H1 (cell line): ENCODE measurements at regions not wholly inside any gene's neighbourhood (a gene's known extent, or its start where the extent isn't known, plus 50 kb on each side); places are given as distances from the start of the nearest gene placed in this dataset.

Source experiments
- CTCF ChIA-PET: fragments of 300-600 bp; sonication (Branson Sonifier 250); formaldehyde crosslinking; loops from one replicate; lab custom pipeline; 2021; ENCODE audit not compliant: partially characterized antibody; lab: Charles Lee
- POLR2A ChIA-PET: fragments of 300-600 bp; sonication (Branson Sonifier 250); formaldehyde crosslinking; loops from one replicate; lab custom pipeline; 2021; ENCODE audit warnings: inconsistent platforms; ENCODE audit not compliant: partially characterized antibody; lab: Charles Lee
- DNase-seq, 2 experiments: peaks; one replicate each; pipeline versions ENCODE4 v3.0.0 to v3.0.0-alpha.2; 2010 to 2022; ENCODE audit warnings: low spot score in 2 of 2, low read depth in 1 of 2, mixed read lengths in 1 of 2
- FAIRE-seq: peaks from 2 replicates; lab custom pipeline; 2011; peaks lifted over from hg19 to GRCh38; lab: Jason Lieb, UNC
- H2AFZ ChIP-seq: 2 replicates; pipeline ENCODE4 v1.8.1; 2012; ENCODE audit warnings: low read length, inconsistent platforms
- H2AK5ac ChIP-seq: 2 replicates; pipeline ENCODE4 v1.6.1; 2013; ENCODE audit warnings: low read depth, low read length
- H2BK120ac ChIP-seq: replicated peaks from 2 replicates; pipeline ENCODE3; 2013; ENCODE audit warnings: low read depth, low read length, inconsistent platforms
- H2BK12ac ChIP-seq: 2 replicates; pipeline ENCODE4 v1.6.1; 2013; ENCODE audit warnings: low read depth, low read length
- H2BK15ac ChIP-seq: 2 replicates; pipeline ENCODE4 v1.6.1; 2013; ENCODE audit warnings: low read length
- H2BK20ac ChIP-seq: 2 replicates; pipeline ENCODE4 v1.6.1; 2013; ENCODE audit warnings: low read length
- H2BK5ac ChIP-seq: 2 replicates; pipeline ENCODE4 v1.6.1; 2013; ENCODE audit warnings: low read depth, low read length
- H3K14ac ChIP-seq: 2 replicates; pipeline ENCODE4 v1.6.1; 2013; ENCODE audit warnings: inconsistent platforms; ENCODE audit not compliant: insufficient read length
- H3K18ac ChIP-seq: 2 replicates; pipeline ENCODE4 v1.6.1; 2013; ENCODE audit warnings: low read length; ENCODE audit errors: extremely low read depth
- H3K23ac ChIP-seq: 2 replicates; pipeline ENCODE4 v1.6.1; 2013; ENCODE audit warnings: inconsistent platforms; ENCODE audit not compliant: insufficient read length
- H3K23me2 ChIP-seq: 2 replicates; pipeline ENCODE4 v1.6.1; 2013; ENCODE audit warnings: low read depth, low read length
- H3K27ac ChIP-seq: 2 replicates; pipeline ENCODE4 v1.6.1; 2011; ENCODE audit warnings: low read depth, low read length, inconsistent platforms
- H3K27me3 ChIP-seq, 4 experiments: replicated peaks in 1 of 4; 1 replicate in 1 of 4; 2 replicates in 3 of 4; pipeline versions ENCODE4 v1.6.1 to v1.8.1; 2011 to 2013; ENCODE audit warnings: low read length in 3 of 4, mild to moderate bottlenecking in 3 of 4, inconsistent platforms in 2 of 4, mixed read lengths in 2 of 4, moderate library complexity in 1 of 4; ENCODE audit not compliant: control insufficient read depth in 3 of 4, insufficient read depth in 3 of 4; ENCODE audit errors: extremely low read depth in 1 of 4
- H3K36me3 ChIP-seq, 4 experiments: 2 replicates each; pipeline versions ENCODE4 v1.6.1 to v1.8.1; 2011 to 2013; ENCODE audit warnings: mild to moderate bottlenecking in 4 of 4, low read length in 3 of 4, moderate library complexity in 2 of 4, control low read depth in 1 of 4, inconsistent platforms in 1 of 4; ENCODE audit not compliant: insufficient read depth in 4 of 4, control insufficient read depth in 2 of 4
- H3K4ac ChIP-seq: replicated peaks from 2 replicates; pipeline ENCODE3; 2013; ENCODE audit warnings: low read length, low read depth, mixed read lengths, inconsistent platforms; ENCODE audit not compliant: insufficient read length
- H3K4me1 ChIP-seq, 4 experiments: replicated peaks in 1 of 4; 1 replicate in 1 of 4; 2 replicates in 3 of 4; pipeline versions ENCODE4 v1.6.1 to v1.8.1; 2011 to 2013; ENCODE audit warnings: low read length in 3 of 4, inconsistent platforms in 2 of 4, mixed read lengths in 1 of 4; ENCODE audit not compliant: insufficient read depth in 4 of 4, control insufficient read depth in 3 of 4
- H3K4me2 ChIP-seq, 2 experiments: 2 replicates each; pipeline versions ENCODE4 v1.6.1 to v1.8.1; 2011 to 2013; ENCODE audit warnings: low read depth in 2 of 2, low read length in 2 of 2, control low read depth in 1 of 2, inconsistent platforms in 1 of 2, mild to moderate bottlenecking in 1 of 2; ENCODE audit not compliant: insufficient read depth in 1 of 2
- H3K4me3 ChIP-seq, 4 experiments: fragments of 200-600, 300-600 bp in 1 of 4; sonication (generic), shearing (Covaris generic), sonication (Bioruptor Twin) in 1 of 4; 2 replicates each; pipeline versions ENCODE4 v1.5.1 to v1.8.1; 2011 to 2016; ENCODE audit warnings: low read length in 4 of 4, low read depth in 3 of 4, control low read depth in 2 of 4, inconsistent platforms in 2 of 4, mild to moderate bottlenecking in 2 of 4, mixed read lengths in 1 of 4, moderate library complexity in 1 of 4; ENCODE audit not compliant: insufficient read depth in 2 of 4; ENCODE audit errors: extremely low read depth in 1 of 4
- H3K56ac ChIP-seq: replicated peaks from 2 replicates; pipeline ENCODE3; 2013; ENCODE audit warnings: low read depth, mild to moderate bottlenecking, mixed read lengths, low read length, inconsistent platforms; ENCODE audit not compliant: insufficient read length
- H3K79me1 ChIP-seq: 2 replicates; pipeline ENCODE4 v1.6.1; 2013; ENCODE audit warnings: low read depth, low read length, control low read depth
- H3K79me2 ChIP-seq, 2 experiments: 2 replicates each; pipeline versions ENCODE4 v1.6.1 to v1.8.1; 2012 to 2013; ENCODE audit warnings: low read length in 2 of 2, mild to moderate bottlenecking in 2 of 2, inconsistent platforms in 1 of 2; ENCODE audit not compliant: insufficient read depth in 2 of 2, control insufficient read depth in 1 of 2
- H3K9ac ChIP-seq, 4 experiments: replicated peaks in 1 of 4; 1 replicate in 1 of 4; 2 replicates in 3 of 4; pipeline versions ENCODE4 v1.6.1 to v1.8.1; 2011 to 2013; ENCODE audit warnings: low read depth in 3 of 4, low read length in 3 of 4, control low read depth in 2 of 4, mild to moderate bottlenecking in 2 of 4, moderate library complexity in 2 of 4, inconsistent platforms in 1 of 4; ENCODE audit errors: extremely low read depth in 1 of 4
- H3K9me3 ChIP-seq, 2 experiments: 2 replicates each; pipeline versions ENCODE4 v1.6.1 to v1.8.1; 2012 to 2013; ENCODE audit warnings: mild to moderate bottlenecking in 2 of 2, moderate library complexity in 2 of 2, control low read depth in 1 of 2, inconsistent platforms in 1 of 2, low read depth in 1 of 2, low read length in 1 of 2, mixed read lengths in 1 of 2; ENCODE audit not compliant: insufficient read depth in 2 of 2
- H4K20me1 ChIP-seq, 2 experiments: replicated peaks in 1 of 2; 2 replicates each; pipeline versions ENCODE3 to v1.8.1; 2011 to 2013; ENCODE audit warnings: inconsistent platforms in 2 of 2, low read length in 2 of 2, mild to moderate bottlenecking in 1 of 2; ENCODE audit not compliant: insufficient read depth in 2 of 2, control insufficient read depth in 1 of 2
- H4K5ac ChIP-seq: 2 replicates; pipeline ENCODE4 v1.6.1; 2013; ENCODE audit warnings: low read length, low read depth, mixed read lengths, inconsistent platforms; ENCODE audit not compliant: insufficient read length
- H4K8ac ChIP-seq: 2 replicates; pipeline ENCODE4 v1.8.0; 2013; ENCODE audit warnings: mild to moderate bottlenecking, moderate library complexity, low read length, inconsistent platforms; ENCODE audit not compliant: insufficient read depth; ENCODE audit errors: extremely low read depth
- H4K91ac ChIP-seq: replicated peaks from 2 replicates; pipeline ENCODE3; 2013; ENCODE audit warnings: low read length, mixed read lengths, inconsistent platforms; ENCODE audit not compliant: insufficient read length
- EGR1 ChIP-seq: IDR thresholded peaks from 2 replicates; pipeline ENCODE4 v1.6.1; 2011; ENCODE audit warnings: low read depth, low read length, borderline replicate concordance
- EZH2 ChIP-seq: fragments of 200-600 bp; sonication (generic); IDR thresholded peaks from 2 replicates; pipeline ENCODE4 v1.7.1; 2012; ENCODE audit warnings: low read depth, mild to moderate bottlenecking, moderate library complexity, low read length, inconsistent platforms; ENCODE audit not compliant: severe bottlenecking
- KDM1A ChIP-seq: fragments of 200-600, 300-600 bp; sonication (generic); IDR thresholded peaks from 2 replicates; pipeline ENCODE4 v1.7.1; 2016; ENCODE audit warnings: mild to moderate bottlenecking, low read length, borderline replicate concordance
- SP1 ChIP-seq: IDR thresholded peaks from 2 replicates; pipeline ENCODE4 v1.6.1; 2011; ENCODE audit warnings: low read depth, low read length
- WGBS, 2 experiments: shearing (Covaris generic) in 1 of 2; methylation state at CpG; one replicate each; pipeline versions ENCODE4 v1.1.6 to v1.1.7; 2013 to 2015; ENCODE audit warnings: low lambda C conversion rate in 2 of 2, mixed read lengths in 2 of 2, inconsistent platforms in 1 of 2, low coverage in 1 of 2, missing lambda C conversion rate in 1 of 2; ENCODE audit not compliant: insufficient replicate concordance in 2 of 2, insufficient coverage in 1 of 2, insufficient read length in 1 of 2; ENCODE audit errors: extremely low coverage in 1 of 2, missing lambda C conversion rate in 1 of 2; 5-methylcytosine and 5-hydroxymethylcytosine counted together

- no peak overlapping the region for H3K23ac ChIP-seq
- peaks cover 0 to 5% (median 0%) of the 10 kb centered on the region in 4 experiments; a peak in 3 of 7 replicates for H3K4me1 ChIP-seq
- CTCF ChIA-PET, result no interaction called here
- no peak overlapping the region for H2BK20ac ChIP-seq
- no peak overlapping the region for H2BK120ac ChIP-seq
- no peaks in the 10 kb centered on the region for H4K20me1 ChIP-seq
- H3K14ac ChIP-seq, result no peak overlapping the region
- no peak overlapping the region for H2BK15ac ChIP-seq
- H3K56ac ChIP-seq, result no peak overlapping the region
- H3K9me3 ChIP-seq, result no peaks in the 10 kb centered on the region
- H2BK5ac ChIP-seq, result no peak overlapping the region
- no peak overlapping the region for H4K8ac ChIP-seq
- no peak overlapping the region for H2AK5ac ChIP-seq
- no peaks in the 10 kb centered on the region for H3K23me2 ChIP-seq
- H3K4me3 ChIP-seq, result no peak overlapping the region
- H4K91ac ChIP-seq, result no peak overlapping the region
- H3K4ac ChIP-seq, result no peak overlapping the region
- no peak overlapping the region for H3K4me2 ChIP-seq
- H3K79me1 ChIP-seq, result no peaks in the 10 kb centered on the region
- TF ChIP-seq KDM1A, result no peak
- TF ChIP-seq EGR1, result no peak
- TF ChIP-seq EZH2, result no peak
- TF ChIP-seq SP1, result no peak
- no peaks in the 10 kb centered on the region for H3K36me3 ChIP-seq
- no peaks in the 10 kb centered on the region for H3K27me3 ChIP-seq
- H3K27ac ChIP-seq, result no peak overlapping the region
- POLR2A ChIA-PET, result no interaction called here
- H4K5ac ChIP-seq, result no peak overlapping the region
- FAIRE-seq (no peak), DNase-seq (no peak)
- WGBS, 2 experiments, result 79% methylated on average over 1 of the region's 1 CpG; no CpG with 5 or more reads in 1 of the 2 experiments
- no peak overlapping the region for H3K9ac ChIP-seq
- H2AFZ ChIP-seq, result no peak overlapping the region
- H2BK12ac ChIP-seq, result no peak overlapping the region
- no peak overlapping the region for H3K18ac ChIP-seq
- H3K79me2 ChIP-seq, result no peaks in the 10 kb centered on the region
Observed at GRCh38 chr12:92072112-92072511, 73.5 kb downstream of the BTG1 start.
